H1 (cell line): ENCODE measurements at regions not wholly inside any gene's neighbourhood (a gene's known extent, or its start where the extent isn't known, plus 50 kb on each side); places are given as distances from the start of the nearest gene placed in this dataset.

Experiments
- CTCF ChIA-PET: fragments of 300-600 bp; sonication (Branson Sonifier 250); formaldehyde crosslinking; loops from one replicate; lab custom pipeline; 2021; ENCODE audit not compliant: partially characterized antibody; lab: Charles Lee
- POLR2A ChIA-PET: fragments of 300-600 bp; sonication (Branson Sonifier 250); formaldehyde crosslinking; loops from one replicate; lab custom pipeline; 2021; ENCODE audit warnings: inconsistent platforms; ENCODE audit not compliant: partially characterized antibody; lab: Charles Lee
- DNase-seq, 2 experiments: peaks; one replicate each; pipeline versions ENCODE4 v3.0.0 to v3.0.0-alpha.2; 2010 to 2022; ENCODE audit warnings: low spot score in 2 of 2, low read depth in 1 of 2, mixed read lengths in 1 of 2
- FAIRE-seq: peaks from 2 replicates; lab custom pipeline; 2011; peaks lifted over from hg19 to GRCh38; lab: Jason Lieb, UNC
- H2AFZ ChIP-seq: 2 replicates; pipeline ENCODE4 v1.8.1; 2012; ENCODE audit warnings: low read length, inconsistent platforms
- H2AK5ac ChIP-seq: 2 replicates; pipeline ENCODE4 v1.6.1; 2013; ENCODE audit warnings: low read depth, low read length
- H2BK120ac ChIP-seq: replicated peaks from 2 replicates; pipeline ENCODE3; 2013; ENCODE audit warnings: low read depth, low read length, inconsistent platforms
- H2BK12ac ChIP-seq: 2 replicates; pipeline ENCODE4 v1.6.1; 2013; ENCODE audit warnings: low read depth, low read length
- H2BK15ac ChIP-seq: 2 replicates; pipeline ENCODE4 v1.6.1; 2013; ENCODE audit warnings: low read length
- H2BK20ac ChIP-seq: 2 replicates; pipeline ENCODE4 v1.6.1; 2013; ENCODE audit warnings: low read length
- H2BK5ac ChIP-seq: 2 replicates; pipeline ENCODE4 v1.6.1; 2013; ENCODE audit warnings: low read depth, low read length
- H3K14ac ChIP-seq: 2 replicates; pipeline ENCODE4 v1.6.1; 2013; ENCODE audit warnings: inconsistent platforms; ENCODE audit not compliant: insufficient read length
- H3K18ac ChIP-seq: 2 replicates; pipeline ENCODE4 v1.6.1; 2013; ENCODE audit warnings: low read length; ENCODE audit errors: extremely low read depth
- H3K23ac ChIP-seq: 2 replicates; pipeline ENCODE4 v1.6.1; 2013; ENCODE audit warnings: inconsistent platforms; ENCODE audit not compliant: insufficient read length
- H3K23me2 ChIP-seq: 2 replicates; pipeline ENCODE4 v1.6.1; 2013; ENCODE audit warnings: low read depth, low read length
- H3K27ac ChIP-seq: 2 replicates; pipeline ENCODE4 v1.6.1; 2011; ENCODE audit warnings: low read depth, low read length, inconsistent platforms
- H3K27me3 ChIP-seq, 4 experiments: replicated peaks in 1 of 4; 1 replicate in 1 of 4; 2 replicates in 3 of 4; pipeline versions ENCODE4 v1.6.1 to v1.8.1; 2011 to 2013; ENCODE audit warnings: low read length in 3 of 4, mild to moderate bottlenecking in 3 of 4, inconsistent platforms in 2 of 4, mixed read lengths in 2 of 4, moderate library complexity in 1 of 4; ENCODE audit not compliant: control insufficient read depth in 3 of 4, insufficient read depth in 3 of 4; ENCODE audit errors: extremely low read depth in 1 of 4
- H3K36me3 ChIP-seq, 4 experiments: 2 replicates each; pipeline versions ENCODE4 v1.6.1 to v1.8.1; 2011 to 2013; ENCODE audit warnings: mild to moderate bottlenecking in 4 of 4, low read length in 3 of 4, moderate library complexity in 2 of 4, control low read depth in 1 of 4, inconsistent platforms in 1 of 4; ENCODE audit not compliant: insufficient read depth in 4 of 4, control insufficient read depth in 2 of 4
- H3K4ac ChIP-seq: replicated peaks from 2 replicates; pipeline ENCODE3; 2013; ENCODE audit warnings: low read length, low read depth, mixed read lengths, inconsistent platforms; ENCODE audit not compliant: insufficient read length
- H3K4me1 ChIP-seq, 4 experiments: replicated peaks in 1 of 4; 1 replicate in 1 of 4; 2 replicates in 3 of 4; pipeline versions ENCODE4 v1.6.1 to v1.8.1; 2011 to 2013; ENCODE audit warnings: low read length in 3 of 4, inconsistent platforms in 2 of 4, mixed read lengths in 1 of 4; ENCODE audit not compliant: insufficient read depth in 4 of 4, control insufficient read depth in 3 of 4
- H3K4me2 ChIP-seq, 2 experiments: 2 replicates each; pipeline versions ENCODE4 v1.6.1 to v1.8.1; 2011 to 2013; ENCODE audit warnings: low read depth in 2 of 2, low read length in 2 of 2, control low read depth in 1 of 2, inconsistent platforms in 1 of 2, mild to moderate bottlenecking in 1 of 2; ENCODE audit not compliant: insufficient read depth in 1 of 2
- H3K4me3 ChIP-seq, 4 experiments: fragments of 200-600, 300-600 bp in 1 of 4; sonication (generic), shearing (Covaris generic), sonication (Bioruptor Twin) in 1 of 4; 2 replicates each; pipeline versions ENCODE4 v1.5.1 to v1.8.1; 2011 to 2016; ENCODE audit warnings: low read length in 4 of 4, low read depth in 3 of 4, control low read depth in 2 of 4, inconsistent platforms in 2 of 4, mild to moderate bottlenecking in 2 of 4, mixed read lengths in 1 of 4, moderate library complexity in 1 of 4; ENCODE audit not compliant: insufficient read depth in 2 of 4; ENCODE audit errors: extremely low read depth in 1 of 4
- H3K56ac ChIP-seq: replicated peaks from 2 replicates; pipeline ENCODE3; 2013; ENCODE audit warnings: low read depth, mild to moderate bottlenecking, mixed read lengths, low read length, inconsistent platforms; ENCODE audit not compliant: insufficient read length
- H3K79me1 ChIP-seq: 2 replicates; pipeline ENCODE4 v1.6.1; 2013; ENCODE audit warnings: low read depth, low read length, control low read depth
- H3K79me2 ChIP-seq, 2 experiments: 2 replicates each; pipeline versions ENCODE4 v1.6.1 to v1.8.1; 2012 to 2013; ENCODE audit warnings: low read length in 2 of 2, mild to moderate bottlenecking in 2 of 2, inconsistent platforms in 1 of 2; ENCODE audit not compliant: insufficient read depth in 2 of 2, control insufficient read depth in 1 of 2
- H3K9ac ChIP-seq, 4 experiments: replicated peaks in 1 of 4; 1 replicate in 1 of 4; 2 replicates in 3 of 4; pipeline versions ENCODE4 v1.6.1 to v1.8.1; 2011 to 2013; ENCODE audit warnings: low read depth in 3 of 4, low read length in 3 of 4, control low read depth in 2 of 4, mild to moderate bottlenecking in 2 of 4, moderate library complexity in 2 of 4, inconsistent platforms in 1 of 4; ENCODE audit errors: extremely low read depth in 1 of 4
- H3K9me3 ChIP-seq, 2 experiments: 2 replicates each; pipeline versions ENCODE4 v1.6.1 to v1.8.1; 2012 to 2013; ENCODE audit warnings: mild to moderate bottlenecking in 2 of 2, moderate library complexity in 2 of 2, control low read depth in 1 of 2, inconsistent platforms in 1 of 2, low read depth in 1 of 2, low read length in 1 of 2, mixed read lengths in 1 of 2; ENCODE audit not compliant: insufficient read depth in 2 of 2
- H4K20me1 ChIP-seq, 2 experiments: replicated peaks in 1 of 2; 2 replicates each; pipeline versions ENCODE3 to v1.8.1; 2011 to 2013; ENCODE audit warnings: inconsistent platforms in 2 of 2, low read length in 2 of 2, mild to moderate bottlenecking in 1 of 2; ENCODE audit not compliant: insufficient read depth in 2 of 2, control insufficient read depth in 1 of 2
- H4K5ac ChIP-seq: 2 replicates; pipeline ENCODE4 v1.6.1; 2013; ENCODE audit warnings: low read length, low read depth, mixed read lengths, inconsistent platforms; ENCODE audit not compliant: insufficient read length
- H4K8ac ChIP-seq: 2 replicates; pipeline ENCODE4 v1.8.0; 2013; ENCODE audit warnings: mild to moderate bottlenecking, moderate library complexity, low read length, inconsistent platforms; ENCODE audit not compliant: insufficient read depth; ENCODE audit errors: extremely low read depth
- H4K91ac ChIP-seq: replicated peaks from 2 replicates; pipeline ENCODE3; 2013; ENCODE audit warnings: low read length, mixed read lengths, inconsistent platforms; ENCODE audit not compliant: insufficient read length
- ASH2L ChIP-seq: fragments of 200-600, 300-600 bp; sonication (generic); IDR thresholded peaks from one replicate; pipeline ENCODE4 v1.7.1; 2017; ENCODE audit warnings: low read length
- CEBPB ChIP-seq: IDR thresholded peaks from 2 replicates; pipeline ENCODE4 v1.6.1; 2012; ENCODE audit warnings: low read depth, low read length
- EGR1 ChIP-seq: IDR thresholded peaks from 2 replicates; pipeline ENCODE4 v1.6.1; 2011; ENCODE audit warnings: low read depth, low read length, borderline replicate concordance
- KDM1A ChIP-seq: fragments of 200-600, 300-600 bp; sonication (generic); IDR thresholded peaks from 2 replicates; pipeline ENCODE4 v1.7.1; 2016; ENCODE audit warnings: mild to moderate bottlenecking, low read length, borderline replicate concordance
- SIX5 ChIP-seq: IDR thresholded peaks from 2 replicates; pipeline ENCODE4 v1.6.1; 2011; ENCODE audit warnings: mild to moderate bottlenecking, low read depth, low read length
- TCF12 ChIP-seq: IDR thresholded peaks from 2 replicates; pipeline ENCODE4 v1.6.1; 2011; ENCODE audit warnings: low read depth, mild to moderate bottlenecking, low read length
- WGBS, 2 experiments: shearing (Covaris generic) in 1 of 2; methylation state at CpG; one replicate each; pipeline versions ENCODE4 v1.1.6 to v1.1.7; 2013 to 2015; ENCODE audit warnings: low lambda C conversion rate in 2 of 2, mixed read lengths in 2 of 2, inconsistent platforms in 1 of 2, low coverage in 1 of 2, missing lambda C conversion rate in 1 of 2; ENCODE audit not compliant: insufficient replicate concordance in 2 of 2, insufficient coverage in 1 of 2, insufficient read length in 1 of 2; ENCODE audit errors: extremely low coverage in 1 of 2, missing lambda C conversion rate in 1 of 2; 5-methylcytosine and 5-hydroxymethylcytosine counted together
- TF ChIP-seq, protein P1 (sequence below), 3 experiments: IDR thresholded peaks; 1 replicate in 2 of 3; 2 replicates in 1 of 3; pipeline versions ENCODE4 v1.5.1 to v1.6.1; 2011; ENCODE audit warnings: low read length in 3 of 3, mild to moderate bottlenecking in 3 of 3, inconsistent platforms in 2 of 3, low read depth in 1 of 3, moderate library complexity in 1 of 3; ENCODE audit not compliant: insufficient read depth in 1 of 3; ENCODE audit errors: control extremely low read depth in 1 of 3

DNA sequence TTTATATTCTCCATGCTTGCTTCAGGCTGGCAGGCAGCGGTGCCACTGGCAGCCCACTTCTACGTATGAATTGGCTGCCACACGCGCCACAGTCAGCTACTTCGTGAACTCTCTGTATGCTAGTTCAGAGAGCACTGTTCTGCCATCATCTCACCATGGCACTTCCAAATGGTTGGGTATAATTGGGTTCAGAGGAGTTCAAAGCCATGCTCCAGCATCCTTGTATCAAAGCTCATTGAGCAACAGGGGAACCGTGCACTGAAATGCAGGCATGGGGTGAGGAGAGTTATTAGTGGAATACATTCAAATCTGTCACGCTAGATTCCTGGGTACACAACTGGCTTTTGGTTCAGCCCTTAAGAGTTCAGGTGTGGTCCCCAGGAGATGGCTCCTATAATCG lies 519.9 kb upstream of the NOX3 start:
- no peak overlapping the region for H4K91ac ChIP-seq
- no peaks in the 10 kb centered on the region for H3K36me3 ChIP-seq
- no peak overlapping the region for H3K27ac ChIP-seq
- no peak overlapping the region for H3K23ac ChIP-seq
- no peak overlapping the region for H2AFZ ChIP-seq
- no peak overlapping the region for H2BK20ac ChIP-seq
- DNase-seq (no peak), FAIRE-seq (no peak)
- H3K4me3 ChIP-seq: no peak overlapping the region
- no peaks in the 10 kb centered on the region for H3K79me1 ChIP-seq
- no peak overlapping the region for H2BK15ac ChIP-seq
- CTCF ChIA-PET: no interaction called here
- no peak overlapping the region for H3K4ac ChIP-seq
- H3K9me3 ChIP-seq: no peaks in the 10 kb centered on the region
- no peaks in the 10 kb centered on the region for H4K20me1 ChIP-seq
- POLR2A ChIA-PET: no interaction called here
- H3K56ac ChIP-seq: no peak overlapping the region
- no peaks in the 10 kb centered on the region for H3K4me1 ChIP-seq
- H3K4me2 ChIP-seq: no peak overlapping the region
- H2AK5ac ChIP-seq: no peak overlapping the region
- H4K8ac ChIP-seq: no peak overlapping the region
- H3K9ac ChIP-seq: no peak overlapping the region
- no peaks in the 10 kb centered on the region for H3K23me2 ChIP-seq
- H2BK12ac ChIP-seq: no peak overlapping the region
- no peak overlapping the region for H4K5ac ChIP-seq
- H3K14ac ChIP-seq: no peak overlapping the region
- no peaks in the 10 kb centered on the region for H3K27me3 ChIP-seq
- WGBS, 2 experiments: 94% methylated on average over 8 of the region's 8 CpGs; no CpG with 5 or more reads in 1 of the 2 experiments
- no peaks in the 10 kb centered on the region for H3K79me2 ChIP-seq
- H2BK120ac ChIP-seq: no peak overlapping the region
- H2BK5ac ChIP-seq: no peak overlapping the region
- no peak overlapping the region for H3K18ac ChIP-seq
- TF ChIP-seq ASH2L: no peak
- TF ChIP-seq CEBPB: no peak
- TF ChIP-seq SIX5: no peak
- TF ChIP-seq, protein P1, sequence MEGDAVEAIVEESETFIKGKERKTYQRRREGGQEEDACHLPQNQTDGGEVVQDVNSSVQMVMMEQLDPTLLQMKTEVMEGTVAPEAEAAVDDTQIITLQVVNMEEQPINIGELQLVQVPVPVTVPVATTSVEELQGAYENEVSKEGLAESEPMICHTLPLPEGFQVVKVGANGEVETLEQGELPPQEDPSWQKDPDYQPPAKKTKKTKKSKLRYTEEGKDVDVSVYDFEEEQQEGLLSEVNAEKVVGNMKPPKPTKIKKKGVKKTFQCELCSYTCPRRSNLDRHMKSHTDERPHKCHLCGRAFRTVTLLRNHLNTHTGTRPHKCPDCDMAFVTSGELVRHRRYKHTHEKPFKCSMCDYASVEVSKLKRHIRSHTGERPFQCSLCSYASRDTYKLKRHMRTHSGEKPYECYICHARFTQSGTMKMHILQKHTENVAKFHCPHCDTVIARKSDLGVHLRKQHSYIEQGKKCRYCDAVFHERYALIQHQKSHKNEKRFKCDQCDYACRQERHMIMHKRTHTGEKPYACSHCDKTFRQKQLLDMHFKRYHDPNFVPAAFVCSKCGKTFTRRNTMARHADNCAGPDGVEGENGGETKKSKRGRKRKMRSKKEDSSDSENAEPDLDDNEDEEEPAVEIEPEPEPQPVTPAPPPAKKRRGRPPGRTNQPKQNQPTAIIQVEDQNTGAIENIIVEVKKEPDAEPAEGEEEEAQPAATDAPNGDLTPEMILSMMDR (IDR thresholded peaks at IDR 0.05; ENCODE audit: control extremely low read depth in 1 of 3, insufficient read depth in 1 of 3, low read depth in 1 of 3, low read length in 3 of 3): no peak
- no peak for TF ChIP-seq TCF12
- TF ChIP-seq EGR1: no peak
- no peak for TF ChIP-seq KDM1A
- TF ChIP-seq, all 59 proteins: peak for 0
